ENCODE measurements at regions not wholly inside any gene's neighbourhood (a gene's known extent, or its start where the extent isn't known, plus 50 kb on each side); places are given as distances from the start of the nearest gene placed in this dataset.

GRCh38 chr2:193521523-193521922 lies 1326.8 kb upstream of the TMEFF2 start:
- H3K4me1 Mint-ChIP-seq = no peaks in the 10 kb centered on the region
- peaks cover 0 to 14% (median 5%) of the 10 kb centered on the region in 7 donors for H3K9me3 Mint-ChIP-seq
- TF ChIP-seq CTCF (IDR thresholded peaks at IDR 0.05) = no peak
- Histone ChIP-seq H3K9ac (ENCODE audit: insufficient read depth, low read length, poor library complexity, severe bottlenecking) (no peak overlapping the region), H3K4me3 (replicated peaks in 1 of 3; ENCODE audit: low read depth in 2 of 3, low read length in 3 of 3) (no peak overlapping the region), H4K20me1 (ENCODE audit: insufficient read depth, low read length) (no peaks in the 10 kb centered on the region), H3K4me2 (replicated peaks; ENCODE audit: extremely low read depth, low read length, poor library complexity, severe bottlenecking) (no peak overlapping the region), H3K79me2 (ENCODE audit: insufficient read depth, low read length) (no peaks in the 10 kb centered on the region), H3K27ac (ENCODE audit: low read depth in 1 of 2, low read length in 2 of 2) (no peak overlapping the region), H2AFZ (ENCODE audit: insufficient read depth, low read depth, low read length, poor library complexity, severe bottlenecking) (no peak overlapping the region), H3K36me3 (replicated peaks in 1 of 2; ENCODE audit: control insufficient read depth in 1 of 2, insufficient read depth in 2 of 2, low read length in 2 of 2) (no peaks in the 10 kb centered on the region), H3K9me3 (replicated peaks in 1 of 2; ENCODE audit: control insufficient read depth in 1 of 2, insufficient read depth in 1 of 2, low read length in 2 of 2) (no peaks in the 10 kb centered on the region), H3K27me3 (ENCODE audit: control insufficient read depth in 2 of 2, insufficient read depth in 2 of 2, low read length in 2 of 2) (no peaks in the 10 kb centered on the region), H3K4me1 (ENCODE audit: control insufficient read depth in 1 of 2, insufficient read depth in 2 of 2, low read length in 2 of 2) (no peaks in the 10 kb centered on the region)
- no peak overlapping the region for H3K27ac Mint-ChIP-seq
- peaks cover 0 to 2% (median 0%) of the 10 kb centered on the region in 3 donors for H3K27me3 Mint-ChIP-seq (ENCODE audit: low read depth in 3 of 3)
- intact Hi-C loops (cut with micrococcal nuclease) = no loop called here
- no peak for DNase-seq
- no peaks in the 10 kb centered on the region for H3K36me3 Mint-ChIP-seq
- no peak overlapping the region for H3K4me3 Mint-ChIP-seq
- WGBS (ENCODE audit: insufficient coverage) = 86% methylated on average over 1 of the region's 2 CpGs

GRCh38 chr2:193520709-193521458 lies 1326.2 kb upstream of the TMEFF2 start:
- DNase-seq = no peak
- no peaks in the 10 kb centered on the region for H3K36me3 ChIP-seq (replicated peaks in 1 of 2; ENCODE audit: control insufficient read depth in 1 of 2, insufficient read depth in 2 of 2, low read length in 2 of 2)
- H3K27me3 ChIP-seq (ENCODE audit: control insufficient read depth in 2 of 2, insufficient read depth in 2 of 2, low read length in 2 of 2) = no peaks in the 10 kb centered on the region
- Mint-ChIP-seq H3K36me3 (no peaks in the 10 kb centered on the region), H3K27me3 (ENCODE audit: low read depth in 3 of 3) (peaks cover 0 to 2% (median 0%) of the 10 kb centered on the region in 3 donors), H3K27ac (no peak overlapping the region), H3K4me1 (no peaks in the 10 kb centered on the region), H3K9me3 (peaks cover 2 to 14% (median 5%) of the 10 kb centered on the region in 7 donors), H3K4me3 (no peak overlapping the region)
- H3K79me2 ChIP-seq (ENCODE audit: insufficient read depth, low read length) = no peaks in the 10 kb centered on the region
- intact Hi-C loops (cut with micrococcal nuclease) = no loop called here
- no peak overlapping the region for H3K9ac ChIP-seq (ENCODE audit: insufficient read depth, low read length, poor library complexity, severe bottlenecking)
- H3K4me2 ChIP-seq (replicated peaks; ENCODE audit: extremely low read depth, low read length, poor library complexity, severe bottlenecking) = no peak overlapping the region
- WGBS (ENCODE audit: insufficient coverage) = no CpG with 5 or more reads among the region's 5 CpGs
- no peak overlapping the region for H2AFZ ChIP-seq (ENCODE audit: insufficient read depth, low read depth, low read length, poor library complexity, severe bottlenecking)
- no peaks in the 10 kb centered on the region for H3K9me3 ChIP-seq (replicated peaks in 1 of 2; ENCODE audit: control insufficient read depth in 1 of 2, insufficient read depth in 1 of 2, low read length in 2 of 2)
- no peak overlapping the region for H3K27ac ChIP-seq (ENCODE audit: low read depth in 1 of 2, low read length in 2 of 2)
- H3K4me1 ChIP-seq (ENCODE audit: control insufficient read depth in 1 of 2, insufficient read depth in 2 of 2, low read length in 2 of 2) = no peaks in the 10 kb centered on the region
- no peak overlapping the region for H3K4me3 ChIP-seq (replicated peaks in 1 of 3; ENCODE audit: low read depth in 2 of 3, low read length in 3 of 3)
- no peaks in the 10 kb centered on the region for H4K20me1 ChIP-seq (ENCODE audit: insufficient read depth, low read length)
- no peak for TF ChIP-seq CTCF (IDR thresholded peaks at IDR 0.05)

Measured in CD14-positive monocyte (primary cell).